ENCODE measurements at regions not wholly inside any gene's neighbourhood (a gene's known extent, or its start where the extent isn't known, plus 50 kb on each side); places are given as distances from the start of the nearest gene placed in this dataset.

GRCh38 chr16:48459167-48459566 is 74.0 kb upstream of the SIAH1 start:
- no peak for ATAC-seq (ENCODE audit: low read depth in 2 of 2)
- Mint-ChIP-seq H3K4me3 (no peak overlapping the region), H3K4me1 (peaks cover 3 to 10% (median 5%) of the 10 kb centered on the region in 4 donors), H3K27ac (no peak overlapping the region), H3K9me3 (peaks cover 0 to 6% (median 0%) of the 10 kb centered on the region in 7 donors), H3K36me3 (no peaks in the 10 kb centered on the region), H3K27me3 (peaks cover 6% of the 10 kb centered on the region)
- Histone ChIP-seq H3K9me3 (ENCODE audit: control insufficient read depth in 2 of 2, low read length in 2 of 2) (no peaks in the 10 kb centered on the region), H3K27me3 (ENCODE audit: control insufficient read depth, insufficient read depth, low read length) (no peaks in the 10 kb centered on the region), H3K27ac (ENCODE audit: insufficient read depth, low read length, poor library complexity, severe bottlenecking) (no peak overlapping the region), H3K4me1 (ENCODE audit: control insufficient read depth, insufficient read depth, low read length, poor library complexity, severe bottlenecking) (no peaks in the 10 kb centered on the region), H3K4me3 (ENCODE audit: low read depth, low read length) (no peak overlapping the region), H3K36me3 (ENCODE audit: control insufficient read depth, insufficient read depth, low read length) (no peaks in the 10 kb centered on the region)
- DNase-seq, result no peak

- H3K36me3 Mint-ChIP-seq, result no peaks in the 10 kb centered on the region
- DNase-seq, result no peak
- no peak overlapping the region for H3K4me3 Mint-ChIP-seq
- H3K36me3 ChIP-seq (ENCODE audit: control insufficient read depth, insufficient read depth, low read length), result no peaks in the 10 kb centered on the region
- H3K9me3 Mint-ChIP-seq, result peaks cover 0 to 2% (median 0%) of the 10 kb centered on the region in 7 donors
- no peak overlapping the region for H3K27ac Mint-ChIP-seq
- no peak for ATAC-seq (ENCODE audit: low read depth in 2 of 2)
- no peaks in the 10 kb centered on the region for H3K27me3 ChIP-seq (ENCODE audit: control insufficient read depth, insufficient read depth, low read length)
- H3K27ac ChIP-seq (ENCODE audit: insufficient read depth, low read length, poor library complexity, severe bottlenecking), result no peak overlapping the region
- no peaks in the 10 kb centered on the region for H3K4me1 ChIP-seq (ENCODE audit: control insufficient read depth, insufficient read depth, low read length, poor library complexity, severe bottlenecking)
- peaks cover 4% of the 10 kb centered on the region for H3K27me3 Mint-ChIP-seq
- peaks cover 3 to 8% (median 5%) of the 10 kb centered on the region in 4 donors for H3K4me1 Mint-ChIP-seq
- no peak overlapping the region for H3K4me3 ChIP-seq (ENCODE audit: low read depth, low read length)
- no peaks in the 10 kb centered on the region for H3K9me3 ChIP-seq (ENCODE audit: control insufficient read depth in 2 of 2, low read length in 2 of 2)
Measured at GRCh38 chr16:48454051-48454450, 68.8 kb upstream of the SIAH1 start.

- H3K27me3 ChIP-seq (ENCODE audit: control insufficient read depth, insufficient read depth, low read length), result no peaks in the 10 kb centered on the region
- Mint-ChIP-seq H3K4me1 (peaks cover 0 to 6% (median 2%) of the 10 kb centered on the region in 4 donors), H3K27ac (no peak overlapping the region), H3K36me3 (no peaks in the 10 kb centered on the region), H3K9me3 (peaks cover 0 to 2% (median 0%) of the 10 kb centered on the region in 7 donors), H3K27me3 (peaks cover 4% of the 10 kb centered on the region), H3K4me3 (no peak overlapping the region)
- no peaks in the 10 kb centered on the region for H3K9me3 ChIP-seq (ENCODE audit: control insufficient read depth in 2 of 2, low read length in 2 of 2)
- H3K36me3 ChIP-seq (ENCODE audit: control insufficient read depth, insufficient read depth, low read length), result no peaks in the 10 kb centered on the region
- no peak for DNase-seq
- H3K27ac ChIP-seq (ENCODE audit: insufficient read depth, low read length, poor library complexity, severe bottlenecking), result no peak overlapping the region
- no peak overlapping the region for H3K4me3 ChIP-seq (ENCODE audit: low read depth, low read length)
- no peaks in the 10 kb centered on the region for H3K4me1 ChIP-seq (ENCODE audit: control insufficient read depth, insufficient read depth, low read length, poor library complexity, severe bottlenecking)
- no peak for ATAC-seq (ENCODE audit: low read depth in 2 of 2)
Measured at GRCh38 chr16:48452991-48453760, 68.0 kb upstream of the SIAH1 start.

GRCh38 chr16:48451323-48451722 is 66.1 kb upstream of the SIAH1 start:
- Histone ChIP-seq H3K27ac (ENCODE audit: insufficient read depth, low read length, poor library complexity, severe bottlenecking) (no peak overlapping the region), H3K27me3 (ENCODE audit: control insufficient read depth, insufficient read depth, low read length) (no peaks in the 10 kb centered on the region), H3K4me3 (ENCODE audit: low read depth, low read length) (no peak overlapping the region), H3K4me1 (ENCODE audit: control insufficient read depth, insufficient read depth, low read length, poor library complexity, severe bottlenecking) (no peaks in the 10 kb centered on the region), H3K36me3 (ENCODE audit: control insufficient read depth, insufficient read depth, low read length) (no peaks in the 10 kb centered on the region), H3K9me3 (ENCODE audit: control insufficient read depth in 2 of 2, low read length in 2 of 2) (no peaks in the 10 kb centered on the region)
- DNase-seq, result no peak
- Mint-ChIP-seq H3K36me3 (no peaks in the 10 kb centered on the region), H3K4me1 (no peaks in the 10 kb centered on the region), H3K4me3 (no peak overlapping the region), H3K9me3 (peaks cover 0 to 2% (median 0%) of the 10 kb centered on the region in 7 donors), H3K27ac (no peak overlapping the region), H3K27me3 (peaks cover 7% of the 10 kb centered on the region)
- no peak for ATAC-seq (ENCODE audit: low read depth in 2 of 2)

GRCh38 chr16:48450367-48450766 is 65.2 kb upstream of the SIAH1 start:
- no peaks in the 10 kb centered on the region for H3K27me3 ChIP-seq (ENCODE audit: control insufficient read depth, insufficient read depth, low read length)
- no peaks in the 10 kb centered on the region for H3K36me3 Mint-ChIP-seq
- no peak overlapping the region for H3K27ac ChIP-seq (ENCODE audit: insufficient read depth, low read length, poor library complexity, severe bottlenecking)
- ATAC-seq (ENCODE audit: low read depth in 2 of 2), result no peak
- H3K36me3 ChIP-seq (ENCODE audit: control insufficient read depth, insufficient read depth, low read length), result no peaks in the 10 kb centered on the region
- H3K27me3 Mint-ChIP-seq, result peaks cover 7% of the 10 kb centered on the region
- H3K27ac Mint-ChIP-seq, result no peak overlapping the region
- no peaks in the 10 kb centered on the region for H3K4me1 Mint-ChIP-seq
- no peak overlapping the region for H3K4me3 Mint-ChIP-seq
- H3K9me3 Mint-ChIP-seq, result peaks cover 0 to 2% (median 0%) of the 10 kb centered on the region in 7 donors
- no peak overlapping the region for H3K4me3 ChIP-seq (ENCODE audit: low read depth, low read length)
- no peaks in the 10 kb centered on the region for H3K4me1 ChIP-seq (ENCODE audit: control insufficient read depth, insufficient read depth, low read length, poor library complexity, severe bottlenecking)
- H3K9me3 ChIP-seq (ENCODE audit: control insufficient read depth in 2 of 2, low read length in 2 of 2), result no peaks in the 10 kb centered on the region
- no peak for DNase-seq

- H3K27ac Mint-ChIP-seq, result peak overlapping the region in 1 of 3 donors; percentile 38
- no peak for ATAC-seq (ENCODE audit: low read depth in 2 of 2)
- H3K27me3 ChIP-seq (ENCODE audit: control insufficient read depth, insufficient read depth, low read length), result no peaks in the 10 kb centered on the region
- no peak overlapping the region for H3K27ac ChIP-seq (ENCODE audit: insufficient read depth, low read length, poor library complexity, severe bottlenecking)
- peaks cover 7% of the 10 kb centered on the region for H3K27me3 Mint-ChIP-seq
- H3K36me3 ChIP-seq (ENCODE audit: control insufficient read depth, insufficient read depth, low read length), result no peaks in the 10 kb centered on the region
- H3K9me3 Mint-ChIP-seq, result peaks cover 0 to 2% (median 0%) of the 10 kb centered on the region in 7 donors
- no peaks in the 10 kb centered on the region for H3K4me1 ChIP-seq (ENCODE audit: control insufficient read depth, insufficient read depth, low read length, poor library complexity, severe bottlenecking)
- no peak overlapping the region for H3K4me3 ChIP-seq (ENCODE audit: low read depth, low read length)
- DNase-seq, result no peak
- H3K9me3 ChIP-seq (ENCODE audit: control insufficient read depth in 2 of 2, low read length in 2 of 2), result no peaks in the 10 kb centered on the region
- no peaks in the 10 kb centered on the region for H3K4me1 Mint-ChIP-seq
- H3K4me3 Mint-ChIP-seq, result no peak overlapping the region
- H3K36me3 Mint-ChIP-seq, result no peaks in the 10 kb centered on the region
Measured at GRCh38 chr16:48448841-48449481, 63.7 kb upstream of the SIAH1 start.

GRCh38 chr16:48447940-48448536 is 62.8 kb upstream of the SIAH1 start:
- H3K4me3 ChIP-seq (ENCODE audit: low read depth, low read length), result no peak overlapping the region
- no peaks in the 10 kb centered on the region for H3K9me3 ChIP-seq (ENCODE audit: control insufficient read depth in 2 of 2, low read length in 2 of 2)
- H3K27ac ChIP-seq (ENCODE audit: insufficient read depth, low read length, poor library complexity, severe bottlenecking), result no peak overlapping the region
- H3K9me3 Mint-ChIP-seq, result peaks cover 0 to 2% (median 0%) of the 10 kb centered on the region in 7 donors
- H3K4me1 ChIP-seq (ENCODE audit: control insufficient read depth, insufficient read depth, low read length, poor library complexity, severe bottlenecking), result no peaks in the 10 kb centered on the region
- H3K36me3 ChIP-seq (ENCODE audit: control insufficient read depth, insufficient read depth, low read length), result no peaks in the 10 kb centered on the region
- ATAC-seq (ENCODE audit: low read depth in 2 of 2) (no peak), DNase-seq (no peak)
- no peak overlapping the region for H3K27ac Mint-ChIP-seq
- H3K36me3 Mint-ChIP-seq, result no peaks in the 10 kb centered on the region
- no peaks in the 10 kb centered on the region for H3K4me1 Mint-ChIP-seq
- peaks cover 7% of the 10 kb centered on the region for H3K27me3 Mint-ChIP-seq
- no peak overlapping the region for H3K4me3 Mint-ChIP-seq
- no peaks in the 10 kb centered on the region for H3K27me3 ChIP-seq (ENCODE audit: control insufficient read depth, insufficient read depth, low read length)

Measured in CD4-positive, CD25-positive, alpha-beta regulatory T cell (primary cell).